GM21529 (cell line): ENCODE measurements at regions not wholly inside any gene's neighbourhood (a gene's known extent, or its start where the extent isn't known, plus 50 kb on each side); places are given as distances from the start of the nearest gene placed in this dataset.
A peak's percentile ranks its signal among the peaks of the same experiment; 100 is the strongest.

Experiments
- ATAC-seq: cut with Tn5 transposase; IDR thresholded peaks from one replicate; pipeline ENCODE4 v1.9.1; 2021; ENCODE audit not compliant: unreplicated experiment

GRCh38 chr9:29198861-29199260 lies 1625.6 kb upstream of the C9orf72 start:
- ATAC-seq: no peak

DNA sequence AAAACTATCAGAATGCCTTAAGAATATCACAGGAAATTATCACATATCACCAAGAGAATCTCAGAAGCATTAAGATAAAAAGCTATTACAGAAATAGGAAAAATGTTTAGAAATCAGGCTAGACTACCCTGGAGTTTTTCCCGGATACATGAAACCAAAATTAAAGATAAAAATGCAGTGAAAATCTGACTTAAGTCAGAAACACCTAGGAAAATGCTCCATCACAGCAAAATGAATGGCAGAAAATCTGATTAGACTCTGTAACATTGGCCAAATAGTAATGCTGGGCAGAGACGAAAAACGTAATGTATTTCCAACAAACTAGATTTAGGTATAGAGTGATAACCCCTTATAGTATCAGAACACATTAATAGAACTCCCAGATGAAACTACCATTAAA lies 1626.7 kb upstream of the C9orf72 start:
- no peak for ATAC-seq

DNA sequence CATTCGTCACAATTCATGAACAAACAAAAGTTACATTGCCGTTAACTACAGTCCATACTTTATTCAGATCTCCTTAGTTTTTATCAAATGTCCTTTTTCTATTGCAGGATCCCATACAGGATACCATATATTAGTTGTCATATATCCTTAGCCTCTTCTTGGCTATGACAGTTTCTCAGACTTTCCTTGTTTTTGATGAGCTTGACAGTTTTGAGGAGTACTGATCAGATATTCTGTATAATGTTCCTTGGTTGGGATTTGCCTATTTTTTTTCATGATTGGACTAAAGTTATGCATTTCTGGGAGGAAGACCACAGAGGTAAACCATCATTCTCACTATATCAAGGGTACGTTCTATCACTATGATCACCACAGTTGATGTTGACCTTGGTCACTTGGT lies 1627.4 kb upstream of the C9orf72 start:
- no peak for ATAC-seq

DNA sequence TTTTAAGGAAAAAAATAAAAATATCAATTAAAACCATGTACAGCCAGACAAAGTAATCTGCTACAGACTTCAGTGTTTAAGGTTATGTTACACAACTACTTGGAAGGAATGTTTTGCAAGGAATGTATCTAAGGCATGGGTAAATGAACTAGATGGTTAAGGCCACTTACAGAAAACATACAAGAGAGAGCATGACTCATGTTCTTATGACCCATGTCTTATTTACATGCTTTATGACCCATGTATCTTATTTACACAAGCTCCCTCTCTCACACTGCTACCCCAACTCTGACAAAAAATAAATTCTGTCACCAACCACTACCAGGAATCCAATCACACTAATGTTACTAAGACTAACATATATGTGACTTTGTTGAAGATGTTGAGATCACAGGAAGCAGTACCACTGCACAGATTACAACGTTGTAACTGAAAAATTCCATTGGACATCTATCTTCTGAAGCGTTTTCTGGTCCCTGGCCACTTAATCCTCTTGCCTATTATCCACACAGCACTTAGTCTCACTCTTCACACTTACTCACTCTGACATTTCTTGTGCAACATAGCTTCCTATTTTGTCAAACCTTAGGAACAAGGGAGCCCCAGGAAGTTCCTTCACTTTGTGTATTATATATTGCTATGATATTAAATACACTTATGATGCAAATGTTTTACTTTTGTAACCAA lies 1630.1 kb upstream of the C9orf72 start:
- ATAC-seq: no peak

DNA sequence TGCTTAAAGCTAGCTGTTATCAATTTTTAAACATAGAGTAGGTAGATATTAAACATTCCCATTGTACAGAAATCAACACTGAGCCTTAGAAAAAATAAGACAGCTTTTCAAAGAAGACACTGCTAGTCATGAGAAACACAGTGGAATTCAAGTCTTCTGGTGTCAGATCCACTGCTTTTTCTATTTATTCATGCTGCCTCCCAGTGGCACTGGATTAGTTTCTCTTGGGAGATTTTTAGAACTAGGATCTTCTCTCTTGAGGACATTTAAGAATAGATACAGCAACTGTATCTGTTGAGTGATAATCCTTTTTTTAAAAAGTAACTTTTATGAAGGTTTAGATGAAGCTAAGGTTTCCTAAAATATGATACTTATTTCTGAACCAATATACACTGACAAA lies 1635.4 kb upstream of the C9orf72 start:
- ATAC-seq: no peak

DNA sequence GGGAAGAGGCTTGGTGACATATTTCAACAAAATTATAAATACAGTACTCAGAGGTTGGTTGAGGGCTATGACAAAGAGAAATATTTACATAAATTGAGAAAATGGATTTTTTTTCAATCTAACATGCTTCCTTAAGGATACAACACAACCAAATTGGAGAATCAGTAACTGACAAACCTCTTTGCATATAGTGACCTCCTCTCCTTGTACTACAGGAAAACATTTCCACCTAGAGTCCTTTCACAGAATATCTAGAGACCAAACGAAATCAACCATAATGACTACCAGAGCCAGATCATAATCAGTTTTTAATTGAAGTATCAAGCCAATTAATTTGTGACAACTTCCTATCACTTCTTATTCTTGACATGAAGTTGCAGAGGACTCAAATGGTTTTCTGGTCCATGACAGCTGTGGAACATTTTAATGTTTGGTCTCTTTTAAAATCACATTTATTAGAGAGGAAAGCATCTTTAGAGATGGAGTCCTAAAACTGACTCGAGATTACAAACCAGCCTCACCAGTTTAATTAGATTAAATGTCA lies 1636.5 kb upstream of the C9orf72 start:
- ATAC-seq: no peak

GRCh38 chr9:29211003-29211579 lies 1637.8 kb upstream of the C9orf72 start:
- ATAC-seq: no peak

- peak; percentile 81 for ATAC-seq
Observed at GRCh38 chr9:29211580-29212396, 1638.5 kb upstream of the C9orf72 start.

GRCh38 chr9:29212397-29213387 lies 1639.4 kb upstream of the C9orf72 start:
- ATAC-seq: no peak

DNA sequence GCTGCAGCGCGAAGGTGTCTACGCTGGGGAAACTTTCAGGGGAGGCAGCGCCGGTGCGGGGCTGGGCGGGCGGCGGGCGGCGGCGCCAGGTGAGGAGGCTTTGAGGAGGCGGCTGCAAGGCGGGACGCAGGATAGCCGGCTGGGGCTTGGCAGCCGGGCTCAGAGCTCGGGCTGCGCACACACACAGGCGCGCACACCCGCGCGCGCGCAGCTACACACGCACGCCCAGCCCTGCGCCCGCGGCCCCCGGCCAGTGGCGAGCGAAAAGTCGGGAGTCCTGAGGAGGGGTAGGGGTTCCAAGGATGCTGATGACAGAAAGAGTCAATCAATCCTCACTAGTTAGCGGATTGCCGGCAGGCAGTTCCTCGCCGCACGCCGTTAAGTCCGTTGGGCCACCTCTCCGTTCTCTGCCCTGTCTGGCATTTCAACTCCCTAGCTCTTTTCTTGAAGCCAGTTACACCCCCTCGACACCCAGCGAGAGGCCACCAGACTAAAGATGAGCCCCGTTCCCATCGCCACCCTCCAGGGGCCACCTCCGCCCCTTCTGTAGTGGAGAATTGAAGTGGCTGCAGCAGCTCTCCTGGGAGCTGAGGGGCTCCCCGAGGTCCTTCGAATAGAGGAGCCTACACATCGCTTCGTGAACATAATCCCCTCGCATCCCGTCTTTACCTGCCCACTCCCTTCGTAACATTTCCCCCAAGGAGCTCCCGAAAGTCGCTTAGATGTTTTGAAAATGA lies 1640.3 kb upstream of the C9orf72 start, which contains the start of gene LINGO2:
TSS of gene LINGO2 (minus strand) at position 185 of the 737 bp plus-strand sequence.
- ATAC-seq: no peak

DNA sequence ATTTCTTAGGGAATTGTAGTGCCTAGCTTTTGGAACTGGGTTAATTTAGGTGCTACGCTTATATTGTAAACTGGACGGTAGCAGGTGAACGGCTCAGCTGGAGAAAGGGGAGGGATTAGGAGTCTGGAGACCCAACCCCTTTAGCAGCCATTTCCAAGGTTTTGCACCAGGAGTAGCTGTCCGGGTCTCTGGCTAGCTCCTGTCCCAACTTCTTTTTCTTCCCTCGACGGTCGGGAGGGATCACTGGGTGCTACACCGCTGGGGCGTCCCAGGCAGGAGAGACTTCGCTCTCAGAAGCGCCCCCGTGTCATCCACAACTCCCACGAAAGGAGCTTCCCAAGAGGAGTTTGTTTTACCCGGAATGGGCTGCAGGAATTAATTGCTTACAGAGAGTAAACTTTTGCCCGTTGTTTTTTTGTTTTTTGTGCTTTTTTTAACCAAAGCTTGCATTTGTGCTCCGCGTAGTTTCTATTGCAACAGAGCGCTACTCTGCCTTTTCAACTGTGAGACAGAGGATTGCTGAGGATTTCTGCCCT lies 1640.9 kb upstream of the C9orf72 start:
- ATAC-seq: no peak

GRCh38 chr9:29214690-29215253 lies 1641.5 kb upstream of the C9orf72 start:
- ATAC-seq: no peak

DNA sequence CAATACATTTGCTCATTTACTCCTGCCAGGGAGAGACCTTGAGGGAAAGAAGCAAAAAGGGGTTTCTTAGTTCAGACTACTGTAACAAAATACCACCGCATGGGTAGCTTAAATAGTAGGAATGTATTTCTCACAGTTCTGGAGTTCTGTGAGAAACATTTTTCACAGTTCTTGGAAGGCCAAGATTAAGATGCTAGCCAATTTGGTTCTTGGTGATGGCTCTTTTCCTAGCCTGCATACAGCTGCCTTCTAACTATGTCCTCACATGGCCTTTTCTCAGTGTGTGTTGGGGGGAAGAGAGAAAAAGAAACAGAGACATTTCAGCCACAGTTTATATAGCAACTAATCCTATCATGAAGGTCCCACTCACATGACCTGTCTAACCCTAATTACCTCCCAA lies 1644.7 kb upstream of the C9orf72 start:
- no peak for ATAC-seq

DNA sequence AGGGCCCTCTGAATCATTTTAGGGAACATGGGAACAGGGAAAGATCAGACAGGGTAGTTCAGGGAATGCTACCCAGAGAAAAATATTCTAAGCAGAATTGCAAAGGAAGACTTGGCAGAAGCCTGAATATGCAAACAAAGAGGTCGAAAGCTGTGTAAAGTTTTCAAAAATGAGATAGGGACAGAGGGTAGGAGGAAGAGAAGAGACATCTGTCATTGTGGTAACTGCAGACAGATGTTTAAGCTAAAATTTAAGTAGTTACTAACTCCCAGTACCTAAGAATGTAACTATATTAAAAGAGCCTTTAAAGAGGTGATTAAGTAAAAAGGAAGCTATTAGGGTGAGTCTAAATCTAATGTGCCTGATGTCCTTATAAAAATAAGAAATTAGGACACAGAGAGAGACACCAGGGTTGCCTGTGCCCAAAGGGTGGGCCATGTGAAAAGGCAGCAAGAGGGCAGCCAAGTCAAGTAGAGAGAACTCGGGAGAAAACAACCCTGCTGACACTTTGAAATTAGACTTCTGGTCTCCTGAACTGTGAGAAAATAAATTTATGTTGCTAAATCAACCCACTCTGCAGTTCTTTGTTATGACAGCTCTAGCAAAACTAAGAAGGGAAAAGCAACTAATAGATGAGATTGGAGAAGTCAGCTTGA lies 1647.4 kb upstream of the C9orf72 start:
- ATAC-seq: no peak

DNA sequence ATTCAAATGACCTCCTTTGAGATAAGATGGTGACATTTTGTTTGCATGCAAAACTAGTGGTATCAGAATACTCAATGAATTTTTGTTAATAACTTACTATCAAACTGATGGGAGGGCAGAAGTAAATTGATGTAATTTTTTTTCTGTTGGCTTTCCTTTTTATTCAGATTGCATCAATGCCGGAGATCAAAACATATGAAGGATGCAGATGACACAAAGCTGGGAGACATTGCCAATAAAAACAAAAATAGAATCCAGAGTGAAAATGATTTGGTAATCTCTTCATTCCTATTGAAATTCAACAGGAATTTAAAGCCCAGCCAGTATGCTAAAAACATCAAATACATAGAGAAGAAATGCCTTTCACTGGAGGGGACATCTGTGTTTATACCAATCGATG lies 1655.3 kb upstream of the C9orf72 start:
- ATAC-seq: no peak

GRCh38 chr9:29230931-29231330 lies 1657.7 kb upstream of the C9orf72 start:
- no peak for ATAC-seq

- ATAC-seq: no peak
Observed at GRCh38 chr9:29233193-29233592, 1659.9 kb upstream of the C9orf72 start.

- ATAC-seq: no peak
Observed at GRCh38 chr9:29241320-29241719, 1668.0 kb upstream of the C9orf72 start.

DNA sequence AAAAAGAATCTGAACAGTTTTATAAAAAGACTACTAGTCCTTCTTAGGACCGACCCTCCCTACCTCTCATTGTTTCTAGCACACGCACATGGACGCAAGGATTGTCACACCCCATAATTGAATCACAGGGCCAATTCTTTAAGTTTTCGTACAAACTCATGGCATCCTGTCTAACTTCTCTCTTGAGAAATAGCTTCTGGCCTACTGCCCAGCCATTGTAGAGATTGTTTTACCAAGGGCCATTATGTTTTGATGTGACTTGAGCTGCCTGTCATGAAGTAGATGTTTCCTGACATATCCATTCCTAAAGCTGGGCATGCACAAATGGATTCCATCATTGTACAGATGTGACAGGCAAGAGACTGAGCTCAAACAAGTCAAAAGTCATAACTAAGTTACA lies 1672.1 kb upstream of the C9orf72 start:
- ATAC-seq: no peak
